ENCODE measurements at regions not wholly inside any gene's neighbourhood (a gene's known extent, or its start where the extent isn't known, plus 50 kb on each side); places are given as distances from the start of the nearest gene placed in this dataset.

- DNase-seq (ENCODE audit: low spot score) = no peak
Observed at GRCh38 chr18:60663060-60663989, 290.8 kb upstream of the MC4R start.

DNA sequence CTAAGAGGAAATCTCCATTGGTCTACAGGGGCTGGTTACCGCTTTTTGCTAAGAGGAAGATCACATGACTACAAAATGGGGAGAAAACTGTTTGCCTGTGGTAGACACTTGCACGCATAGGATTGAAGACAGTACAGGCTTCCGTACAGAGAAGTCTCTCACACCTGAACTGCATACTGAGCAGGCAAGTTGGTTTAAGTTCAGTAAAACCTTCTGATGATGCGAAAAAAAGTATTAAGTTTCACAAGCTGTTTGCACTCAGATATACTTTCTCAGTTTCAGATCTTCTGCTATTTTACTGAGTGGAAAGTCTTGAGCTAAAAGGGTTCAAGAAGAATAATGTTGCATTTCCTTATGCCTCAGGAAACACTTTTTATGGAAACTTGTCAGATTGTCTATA is 292.2 kb upstream of the MC4R start:
- no peak for DNase-seq (ENCODE audit: low spot score)

DNA sequence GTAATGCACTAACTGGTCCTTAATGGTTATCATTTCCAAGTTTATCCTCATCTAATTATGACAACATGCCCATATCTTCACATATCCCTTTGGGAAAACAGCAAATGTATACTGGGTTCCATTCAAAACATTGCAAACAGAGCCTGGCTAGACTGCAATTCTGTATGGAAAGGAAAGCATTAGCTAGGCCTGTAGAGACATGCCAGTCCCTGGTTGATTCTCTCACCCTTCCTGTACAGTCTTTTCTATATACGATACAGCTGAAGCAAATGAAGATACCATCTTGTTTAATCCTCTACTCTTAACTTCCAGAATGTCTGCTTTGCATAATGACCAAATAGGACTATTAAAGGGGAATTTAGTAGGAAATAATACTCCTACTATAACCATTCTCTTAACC is 294.4 kb upstream of the MC4R start:
- no peak for DNase-seq (ENCODE audit: low spot score)

DNA sequence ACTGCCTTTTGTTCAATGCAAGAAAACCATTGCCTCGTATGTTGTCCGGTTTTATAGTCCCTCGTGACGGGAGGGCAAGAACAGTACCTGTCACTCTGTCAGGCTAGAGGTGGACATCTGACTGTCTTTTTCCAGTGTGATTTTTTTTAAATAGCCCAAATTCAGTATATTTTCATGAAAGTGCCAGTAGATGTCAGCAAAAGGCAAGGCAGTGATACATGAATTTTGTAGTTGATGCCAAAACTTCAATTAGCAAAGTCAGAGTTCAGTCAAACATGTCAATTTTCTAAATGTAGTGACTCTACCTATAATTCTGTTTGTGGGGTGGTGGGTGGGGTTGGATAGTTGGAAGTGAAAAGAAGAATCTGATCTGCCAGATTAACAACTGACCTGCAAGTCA is 296.0 kb upstream of the MC4R start:
- no peak for DNase-seq (ENCODE audit: low spot score)

DNA sequence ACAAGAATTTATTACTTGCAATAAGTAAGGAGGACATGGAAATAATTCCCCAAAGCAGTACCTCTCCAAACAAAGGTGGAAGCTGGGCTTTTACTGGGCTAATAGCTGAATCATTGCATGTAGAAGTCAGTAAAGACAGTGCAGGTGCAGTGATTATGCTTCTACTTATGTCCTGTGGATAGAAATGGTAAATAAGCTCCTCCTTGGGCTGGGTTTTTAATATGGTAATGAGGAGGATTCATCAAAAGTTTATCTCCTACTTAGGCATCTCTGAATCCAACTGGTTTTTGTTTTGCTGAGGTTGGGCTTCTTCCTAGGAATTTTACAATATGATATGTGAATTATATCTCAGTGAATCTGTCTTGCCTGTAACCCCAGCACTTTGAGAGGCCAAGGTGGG is 297.4 kb upstream of the MC4R start:
- DNase-seq (ENCODE audit: low spot score) = no peak

- DNase-seq (ENCODE audit: low spot score) = no peak
Observed at GRCh38 chr18:60671021-60671420, 298.4 kb upstream of the MC4R start.

GRCh38 chr18:60675126-60675525 is 302.6 kb upstream of the MC4R start:
- no peak for DNase-seq (ENCODE audit: low spot score)

DNA sequence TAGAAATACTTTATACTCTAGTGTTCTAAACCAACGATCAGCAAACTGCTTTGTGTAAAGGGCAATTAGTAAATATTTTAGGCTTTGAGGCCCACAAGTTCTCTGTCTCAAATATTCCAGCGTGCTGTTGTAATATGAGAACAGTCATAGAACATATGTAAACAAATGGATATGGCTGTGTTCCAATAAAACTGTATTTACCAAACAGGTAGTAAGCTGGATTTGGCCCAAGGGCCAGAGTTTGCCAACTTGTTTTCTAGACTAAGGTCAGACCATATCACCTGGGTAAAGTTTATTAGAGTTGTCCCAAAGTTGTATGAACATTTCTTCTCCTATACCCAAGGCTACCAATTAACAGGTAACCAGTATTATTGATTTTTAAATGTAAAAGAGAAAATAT is 303.2 kb upstream of the MC4R start:
- DNase-seq (ENCODE audit: low spot score) = no peak

- DNase-seq (ENCODE audit: low spot score) = no peak
Observed at GRCh38 chr18:60676815-60677214, 304.2 kb upstream of the MC4R start.

GRCh38 chr18:60684843-60685513 is 312.4 kb upstream of the MC4R start:
- DNase-seq (ENCODE audit: low spot score) = no peak

DNA sequence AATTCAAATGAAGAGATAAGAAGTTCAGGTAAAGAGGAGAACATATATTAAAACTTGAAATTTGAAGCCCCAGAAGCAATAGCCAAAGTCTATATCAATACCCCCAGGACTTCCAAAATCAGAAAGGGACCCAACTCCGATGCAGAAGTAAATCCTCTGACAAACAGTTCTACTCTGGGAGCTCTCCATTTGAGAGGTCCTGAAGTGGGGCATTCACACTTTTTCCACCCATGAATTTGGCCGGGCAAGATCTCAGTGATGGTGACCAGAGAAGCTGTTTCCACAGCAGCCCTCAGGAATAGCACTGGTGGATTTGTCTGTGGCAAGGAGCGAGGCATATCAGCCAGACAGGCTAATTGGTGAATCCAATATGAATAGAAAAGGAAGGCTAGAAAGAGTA is 313.6 kb upstream of the MC4R start:
- DNase-seq (ENCODE audit: low spot score) = no peak

DNA sequence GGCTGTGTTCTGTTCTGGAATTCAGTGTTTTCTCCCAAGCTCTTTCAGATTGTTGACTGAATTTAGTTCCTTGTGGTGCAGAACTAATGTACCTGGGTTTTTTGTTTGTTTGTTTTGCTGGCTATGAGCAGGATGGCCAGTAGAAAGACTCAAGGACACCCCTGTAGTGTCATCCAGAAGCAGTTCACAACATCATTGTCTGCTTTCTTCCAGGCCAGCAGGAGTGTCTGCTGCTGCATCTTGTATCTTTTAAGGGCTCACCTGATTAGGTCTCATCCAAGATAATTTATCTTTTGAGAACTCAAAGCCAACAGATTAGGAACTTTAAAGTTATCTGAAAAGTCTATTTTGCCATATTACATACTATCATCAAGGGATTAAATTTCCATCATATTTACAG is 318.5 kb upstream of the MC4R start:
- no peak for DNase-seq (ENCODE audit: low spot score)

GRCh38 chr18:60693426-60693825 is 320.9 kb upstream of the MC4R start:
- DNase-seq (ENCODE audit: low spot score) = no peak

DNA sequence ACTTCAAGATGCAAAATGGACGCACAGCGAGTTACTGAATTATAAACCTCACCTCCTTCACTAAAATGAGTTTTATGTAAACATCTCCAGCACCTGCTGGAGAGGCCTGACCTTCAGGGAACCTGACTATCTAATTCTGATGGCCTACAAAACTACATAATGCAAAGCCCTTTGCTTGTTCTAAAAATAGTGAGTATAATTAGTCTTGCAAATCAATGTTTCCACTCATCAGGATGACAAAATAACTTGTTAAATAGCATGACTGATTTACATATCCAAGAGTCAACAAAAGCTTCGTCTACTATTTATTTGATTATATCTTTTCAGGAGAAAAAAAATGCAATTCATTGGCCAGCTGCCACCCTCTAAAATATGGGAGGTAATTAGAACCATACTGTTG is 326.3 kb upstream of the MC4R start:
- no peak for DNase-seq (ENCODE audit: low spot score)

- DNase-seq (ENCODE audit: low spot score) = no peak
Observed at GRCh38 chr18:60722742-60723141, 350.2 kb upstream of the MC4R start.

DNA sequence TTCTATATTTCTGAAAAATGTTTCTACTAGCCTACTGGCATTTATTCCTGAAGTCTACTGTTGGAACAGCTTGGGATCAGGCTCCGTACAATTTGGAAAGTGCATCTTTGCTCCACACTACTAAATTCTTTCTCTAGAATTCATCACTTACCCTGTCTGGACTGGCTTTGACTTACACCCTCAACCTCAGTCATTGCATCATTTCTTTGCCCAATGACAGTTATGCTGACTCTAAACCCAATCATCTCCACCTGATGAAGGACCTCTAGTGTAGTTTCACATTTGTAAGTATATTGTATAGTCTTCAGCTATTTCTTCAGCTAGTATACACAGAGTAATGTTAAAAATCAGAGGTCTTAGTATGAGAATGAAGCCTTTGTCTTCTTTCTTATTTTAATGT is 359.6 kb upstream of the MC4R start:
- DNase-seq (ENCODE audit: low spot score) = no peak

- no peak for DNase-seq (ENCODE audit: low spot score)
Observed at GRCh38 chr18:60739212-60739611, 366.6 kb upstream of the MC4R start.

GRCh38 chr18:60740313-60740712 is 367.7 kb upstream of the MC4R start:
- no peak for DNase-seq (ENCODE audit: low spot score)

- no peak for DNase-seq (ENCODE audit: low spot score)
Observed at GRCh38 chr18:60746491-60746890, 373.9 kb upstream of the MC4R start.

DNA sequence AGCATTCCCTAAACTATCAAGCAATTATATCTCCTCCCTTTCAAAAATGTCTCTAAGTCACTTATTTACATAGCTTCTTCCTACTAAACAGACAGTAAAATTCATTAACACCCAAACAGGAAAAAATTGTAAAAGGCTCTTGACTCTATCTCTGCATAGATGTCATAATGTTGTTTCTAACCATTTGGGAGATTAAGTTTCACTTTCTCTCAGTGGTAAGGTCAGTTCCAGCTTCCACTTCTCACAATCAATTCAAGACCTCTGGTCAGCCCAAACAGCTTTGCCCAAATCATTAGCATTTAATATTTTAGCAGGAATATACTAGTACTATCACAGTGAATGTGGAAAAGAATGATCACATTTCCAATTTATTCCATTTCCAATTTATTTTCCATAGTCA is 374.3 kb upstream of the MC4R start:
- DNase-seq (ENCODE audit: low spot score) = no peak

- DNase-seq (ENCODE audit: low spot score) = no peak
Observed at GRCh38 chr18:60753753-60754152, 381.2 kb upstream of the MC4R start.

GRCh38 chr18:60754413-60755009 is 381.9 kb upstream of the MC4R start:
- no peak for DNase-seq (ENCODE audit: low spot score)

- no peak for DNase-seq (ENCODE audit: low spot score)
Observed at GRCh38 chr18:60755134-60755533, 382.6 kb upstream of the MC4R start.
